ENCODE measurements at regions not wholly inside any gene's neighbourhood (a gene's known extent, or its start where the extent isn't known, plus 50 kb on each side); places are given as distances from the start of the nearest gene placed in this dataset.

GRCh38 chr14:97353102-97353501 lies 555.9 kb downstream of the VRK1 start:
- Mint-ChIP-seq H3K36me3 (no peaks in the 10 kb centered on the region), H3K4me1 (ENCODE audit: low read depth in 2 of 2) (peaks cover 13 to 31% of the 10 kb centered on the region in 2 donors), H3K27ac (no peak overlapping the region), H3K27me3 (peaks cover 0 to 6% of the 10 kb centered on the region in 2 donors), H3K9me3 (no peaks in the 10 kb centered on the region), H3K4me3 (no peak overlapping the region)
- no peak for ATAC-seq
- no peak for DNase-seq (ENCODE audit: low spot score)

DNA sequence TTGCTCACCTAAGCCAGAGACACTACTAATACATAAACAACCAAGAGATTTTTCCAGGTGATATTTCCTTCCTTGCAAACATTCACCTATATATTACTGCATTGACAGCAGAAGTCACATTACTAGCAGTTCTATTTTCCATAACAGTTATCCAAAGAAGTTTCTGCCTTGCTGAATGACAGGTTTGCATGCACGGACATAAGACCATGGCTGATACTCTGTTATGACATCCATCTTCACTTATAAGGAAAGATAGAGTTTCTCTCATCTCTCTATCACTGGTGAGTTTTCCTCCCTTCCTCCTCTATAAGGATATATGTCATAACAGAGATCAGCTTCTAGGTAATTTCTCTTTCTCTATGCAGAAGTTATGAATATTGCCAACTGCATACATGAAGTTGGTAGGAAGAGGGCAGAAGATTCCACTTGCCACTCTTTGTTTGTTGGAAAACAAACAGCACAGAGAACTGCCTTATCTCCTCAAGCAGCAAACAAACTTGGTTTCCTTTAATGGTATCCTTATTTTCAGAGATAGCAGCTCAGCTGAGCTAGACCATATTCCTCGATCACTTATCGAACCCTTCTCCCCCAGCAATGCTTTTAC lies 557.0 kb downstream of the VRK1 start:
- H3K4me1 Mint-ChIP-seq (ENCODE audit: low read depth in 2 of 2), result peaks cover 17 to 31% of the 10 kb centered on the region in 2 donors
- no peak for DNase-seq (ENCODE audit: low spot score)
- H3K9me3 Mint-ChIP-seq, result no peaks in the 10 kb centered on the region
- no peaks in the 10 kb centered on the region for H3K36me3 Mint-ChIP-seq
- H3K27ac Mint-ChIP-seq, result no peak overlapping the region
- ATAC-seq, result no peak
- H3K4me3 Mint-ChIP-seq, result no peak overlapping the region
- peaks cover 0 to 6% of the 10 kb centered on the region in 2 donors for H3K27me3 Mint-ChIP-seq

- H3K36me3 Mint-ChIP-seq, result no peaks in the 10 kb centered on the region
- no peak overlapping the region for H3K4me3 Mint-ChIP-seq
- no peaks in the 10 kb centered on the region for H3K9me3 Mint-ChIP-seq
- no peak for ATAC-seq
- DNase-seq (ENCODE audit: low spot score), result no peak
- no peak overlapping the region for H3K27ac Mint-ChIP-seq
- peaks cover 14 to 21% of the 10 kb centered on the region in 2 donors for H3K4me1 Mint-ChIP-seq (ENCODE audit: low read depth in 2 of 2)
- peaks cover 0 to 6% of the 10 kb centered on the region in 2 donors for H3K27me3 Mint-ChIP-seq
These were observed 562.2 kb downstream of the VRK1 start for GRCh38 chr14:97359341-97359740.

- peaks cover 3 to 6% of the 10 kb centered on the region in 2 donors for H3K27me3 Mint-ChIP-seq
- no peaks in the 10 kb centered on the region for H3K36me3 Mint-ChIP-seq
- ATAC-seq (no peak), DNase-seq (ENCODE audit: low spot score) (no peak)
- no peak overlapping the region for H3K4me3 Mint-ChIP-seq
- H3K9me3 Mint-ChIP-seq, result no peaks in the 10 kb centered on the region
- H3K27ac Mint-ChIP-seq, result no peak overlapping the region
- H3K4me1 Mint-ChIP-seq (ENCODE audit: low read depth in 2 of 2), result peaks cover 5 to 18% of the 10 kb centered on the region in 2 donors
These were observed 564.0 kb downstream of the VRK1 start for GRCh38 chr14:97361181-97361580.

GRCh38 chr14:97361958-97362357 lies 564.8 kb downstream of the VRK1 start:
- no peak for ATAC-seq
- no peak for DNase-seq (ENCODE audit: low spot score)
- peaks cover 5 to 16% of the 10 kb centered on the region in 2 donors for H3K4me1 Mint-ChIP-seq (ENCODE audit: low read depth in 2 of 2)
- H3K27ac Mint-ChIP-seq, result no peak overlapping the region
- peaks cover 3 to 6% of the 10 kb centered on the region in 2 donors for H3K27me3 Mint-ChIP-seq
- H3K36me3 Mint-ChIP-seq, result no peaks in the 10 kb centered on the region
- no peaks in the 10 kb centered on the region for H3K9me3 Mint-ChIP-seq
- H3K4me3 Mint-ChIP-seq, result no peak overlapping the region

GRCh38 chr14:97366400-97366799 lies 569.2 kb downstream of the VRK1 start:
- Mint-ChIP-seq H3K27me3 (peaks cover 0 to 3% of the 10 kb centered on the region in 2 donors), H3K4me1 (ENCODE audit: low read depth in 2 of 2) (peaks cover 0 to 8% of the 10 kb centered on the region in 2 donors), H3K27ac (no peak overlapping the region), H3K36me3 (no peaks in the 10 kb centered on the region), H3K4me3 (no peak overlapping the region), H3K9me3 (no peaks in the 10 kb centered on the region)
- ATAC-seq (no peak), DNase-seq (ENCODE audit: low spot score) (no peak)

- Mint-ChIP-seq H3K4me1 (ENCODE audit: low read depth in 2 of 2) (peaks cover 0 to 8% of the 10 kb centered on the region in 2 donors), H3K36me3 (no peaks in the 10 kb centered on the region), H3K27me3 (peaks cover 0 to 3% of the 10 kb centered on the region in 2 donors), H3K27ac (no peak overlapping the region), H3K4me3 (no peak overlapping the region), H3K9me3 (no peaks in the 10 kb centered on the region)
- DNase-seq (ENCODE audit: low spot score), result no peak
- no peak for ATAC-seq
These were observed 570.1 kb downstream of the VRK1 start for GRCh38 chr14:97367278-97367677.

DNA sequence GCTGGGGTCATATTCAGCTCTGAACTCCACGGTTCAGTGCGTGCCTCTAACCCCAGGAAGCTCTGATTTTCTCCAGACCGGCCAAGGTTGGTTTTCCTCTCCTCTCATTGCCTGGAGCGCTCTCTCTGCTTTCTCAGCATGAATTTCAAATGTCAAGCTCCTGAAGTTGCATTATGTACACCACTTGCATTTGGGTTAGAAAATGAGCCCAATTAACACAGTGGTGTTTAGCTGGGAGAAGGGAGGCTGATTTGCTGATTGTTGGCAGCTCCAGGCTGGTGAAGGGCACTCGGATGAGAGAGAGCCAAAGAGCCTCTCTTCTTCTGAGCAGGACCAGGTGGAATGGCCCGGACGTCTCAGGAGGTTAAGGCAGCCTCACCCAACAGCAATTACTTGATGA lies 570.9 kb downstream of the VRK1 start:
- peaks cover 0 to 3% of the 10 kb centered on the region in 2 donors for H3K27me3 Mint-ChIP-seq
- DNase-seq (ENCODE audit: low spot score) (no peak), ATAC-seq (no peak)
- H3K4me3 Mint-ChIP-seq, result no peak overlapping the region
- peaks cover 0 to 8% of the 10 kb centered on the region in 2 donors for H3K4me1 Mint-ChIP-seq (ENCODE audit: low read depth in 2 of 2)
- no peaks in the 10 kb centered on the region for H3K36me3 Mint-ChIP-seq
- H3K27ac Mint-ChIP-seq, result no peak overlapping the region
- no peaks in the 10 kb centered on the region for H3K9me3 Mint-ChIP-seq

DNA sequence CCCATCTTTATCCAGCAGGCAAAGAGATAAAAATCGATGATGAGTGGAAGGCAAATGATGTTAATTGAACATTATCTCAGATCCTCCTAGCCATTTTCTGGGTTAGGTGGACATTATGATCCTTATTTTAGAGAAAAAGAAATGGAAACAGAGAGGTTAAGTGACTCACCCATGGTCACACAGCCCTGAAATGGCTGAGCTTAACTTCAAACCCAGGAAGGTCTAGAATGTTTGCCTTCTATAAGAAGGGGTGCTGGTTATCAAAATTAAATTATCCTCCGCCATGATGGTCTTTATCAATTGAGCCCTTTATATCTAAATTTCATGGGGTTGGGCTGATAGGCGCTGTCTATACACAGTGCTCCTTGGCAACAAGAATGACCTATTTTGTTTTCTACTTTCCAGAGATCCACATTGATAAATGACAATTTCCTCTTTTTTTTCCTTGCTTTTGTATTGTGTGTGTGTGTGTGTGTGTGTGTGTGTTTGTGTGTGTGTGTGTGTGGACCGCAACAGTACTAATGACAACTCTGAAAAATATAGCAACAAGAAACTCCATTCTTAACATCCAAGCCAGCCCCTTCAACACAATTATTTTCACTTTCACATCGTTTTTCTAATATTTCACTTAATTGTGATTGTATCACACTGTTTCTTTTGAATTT lies 571.9 kb downstream of the VRK1 start:
- no peak for ATAC-seq
- DNase-seq (ENCODE audit: low spot score), result no peak
- no peaks in the 10 kb centered on the region for H3K9me3 Mint-ChIP-seq
- H3K27me3 Mint-ChIP-seq, result peaks cover 0 to 3% of the 10 kb centered on the region in 2 donors
- H3K4me1 Mint-ChIP-seq (ENCODE audit: low read depth in 2 of 2), result peaks cover 3 to 12% of the 10 kb centered on the region in 2 donors
- H3K27ac Mint-ChIP-seq, result no peak overlapping the region
- no peaks in the 10 kb centered on the region for H3K36me3 Mint-ChIP-seq
- no peak overlapping the region for H3K4me3 Mint-ChIP-seq

DNA sequence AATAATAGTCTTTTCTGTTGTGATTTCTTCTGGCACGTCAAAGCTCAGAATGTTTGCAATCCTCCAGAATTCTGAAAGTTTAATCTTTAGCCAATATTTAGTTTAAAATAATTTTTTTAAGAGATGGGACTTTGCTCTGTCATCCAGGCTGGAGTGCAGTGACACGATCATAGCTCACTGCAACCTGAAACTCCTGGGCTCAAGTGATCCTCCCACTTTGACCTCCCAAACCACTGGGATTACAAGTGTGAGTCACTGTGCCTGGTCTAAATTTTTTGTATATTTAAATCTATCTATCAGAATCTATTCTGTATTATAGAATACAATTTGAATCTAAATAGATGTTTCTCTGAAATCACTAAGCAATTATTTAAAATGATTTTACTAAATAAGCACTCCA lies 572.7 kb downstream of the VRK1 start:
- Mint-ChIP-seq H3K9me3 (no peaks in the 10 kb centered on the region), H3K36me3 (no peaks in the 10 kb centered on the region), H3K4me3 (no peak overlapping the region), H3K27me3 (peaks cover 0 to 3% of the 10 kb centered on the region in 2 donors), H3K4me1 (ENCODE audit: low read depth in 2 of 2) (peaks cover 5 to 18% of the 10 kb centered on the region in 2 donors), H3K27ac (no peak overlapping the region)
- DNase-seq (ENCODE audit: low spot score) (no peak), ATAC-seq (no peak)

DNA sequence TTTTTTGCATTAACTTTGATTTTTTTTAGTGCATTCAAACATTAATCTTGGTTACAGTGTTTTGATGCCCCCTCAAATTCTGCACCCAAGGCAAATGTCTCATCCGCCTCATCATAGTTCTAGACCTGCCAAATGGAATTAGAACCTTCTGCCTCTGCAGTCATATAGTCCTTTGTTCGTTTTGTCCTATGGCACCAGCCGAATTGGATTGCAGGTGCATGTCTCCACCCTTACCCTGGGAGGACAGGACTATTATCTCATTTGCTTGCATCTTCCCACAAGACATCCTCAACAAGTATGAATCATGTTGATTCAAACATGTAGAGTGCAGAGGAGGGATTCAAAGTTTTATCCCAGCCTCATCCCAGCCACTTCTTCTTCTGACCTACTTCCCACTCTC lies 579.1 kb downstream of the VRK1 start:
- H3K27me3 Mint-ChIP-seq, result no peaks in the 10 kb centered on the region
- no peak overlapping the region for H3K4me3 Mint-ChIP-seq
- no peak for DNase-seq (ENCODE audit: low spot score)
- ATAC-seq, result no peak
- H3K36me3 Mint-ChIP-seq, result no peaks in the 10 kb centered on the region
- no peak overlapping the region for H3K27ac Mint-ChIP-seq
- H3K9me3 Mint-ChIP-seq, result no peaks in the 10 kb centered on the region
- peaks cover 34 to 56% of the 10 kb centered on the region in 2 donors for H3K4me1 Mint-ChIP-seq (ENCODE audit: low read depth in 2 of 2)

GRCh38 chr14:97377550-97377949 lies 580.4 kb downstream of the VRK1 start:
- Mint-ChIP-seq H3K27ac (peak overlapping the region; percentile 6 to 76), H3K4me3 (peak overlapping the region; percentile 36), H3K9me3 (peaks cover 5% of the 10 kb centered on the region), H3K4me1 (ENCODE audit: low read depth in 2 of 2) (peaks cover 43 to 66% of the 10 kb centered on the region in 2 donors), H3K27me3 (no peaks in the 10 kb centered on the region), H3K36me3 (peaks cover 7% of the 10 kb centered on the region)
- ATAC-seq (no peak), DNase-seq (ENCODE audit: low spot score) (no peak)

- DNase-seq (ENCODE audit: low spot score), result no peak
- H3K9me3 Mint-ChIP-seq, result peaks cover 5% of the 10 kb centered on the region
- peaks cover 7% of the 10 kb centered on the region for H3K36me3 Mint-ChIP-seq
- ATAC-seq, result peak; percentile 61 to 78
- peak overlapping the region; percentile 64 to 76 for H3K27ac Mint-ChIP-seq
- H3K4me1 Mint-ChIP-seq (ENCODE audit: low read depth in 2 of 2), result peaks cover 39 to 62% of the 10 kb centered on the region in 2 donors
- H3K27me3 Mint-ChIP-seq, result no peaks in the 10 kb centered on the region
- peak overlapping the region; percentile 74 for H3K4me3 Mint-ChIP-seq
These were observed 581.9 kb downstream of the VRK1 start for GRCh38 chr14:97379091-97379531.

DNA sequence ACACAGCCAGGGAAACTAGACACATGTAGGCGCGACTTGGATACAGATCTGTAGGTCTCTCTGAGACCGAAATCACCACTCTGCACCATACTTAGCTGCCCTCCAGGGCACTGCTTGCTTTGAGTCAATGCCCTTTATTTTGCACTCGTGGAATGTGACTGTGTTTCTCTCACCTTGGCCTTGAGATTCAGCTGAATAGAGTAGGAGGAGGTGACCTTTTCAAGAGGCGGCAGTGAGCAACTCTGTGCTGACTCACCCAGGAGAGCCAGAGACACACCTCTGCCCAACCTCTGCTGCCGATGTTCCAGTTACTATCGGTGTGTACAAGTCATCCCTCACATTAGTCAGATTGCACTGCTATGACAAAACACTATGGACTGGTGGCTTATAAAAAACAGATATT lies 583.4 kb downstream of the VRK1 start:
- H3K9me3 Mint-ChIP-seq, result peaks cover 5% of the 10 kb centered on the region

More for the DNA sequence above, 583.4 kb downstream of the VRK1 start:
- Mint-ChIP-seq H3K36me3 (peaks cover 7% of the 10 kb centered on the region), H3K4me3 (peak overlapping the region; percentile 74), H3K27ac (peak overlapping the region; percentile 64 to 76), H3K27me3 (no peaks in the 10 kb centered on the region), H3K4me1 (ENCODE audit: low read depth in 2 of 2) (peaks cover 38 to 58% of the 10 kb centered on the region in 2 donors)
- ATAC-seq (peak; percentile 77 to 82), DNase-seq (ENCODE audit: low spot score) (no peak)

Data from natural killer cell treated with Interleukin-12 subunit alpha and Interleukin-12 subunit beta and Interleukin-15 and Interleukin-18, amount 100 ng/mL, for 72 hours (primary cell).